ENCODE measurements at regions not wholly inside any gene's neighbourhood (a gene's known extent, or its start where the extent isn't known, plus 50 kb on each side); places are given as distances from the start of the nearest gene placed in this dataset.
"Not testable (repeated sequence)": the region's sequence is repeated elsewhere in the genome, so short reads cannot be mapped to it uniquely, and the experiment has no call there.

DNA sequence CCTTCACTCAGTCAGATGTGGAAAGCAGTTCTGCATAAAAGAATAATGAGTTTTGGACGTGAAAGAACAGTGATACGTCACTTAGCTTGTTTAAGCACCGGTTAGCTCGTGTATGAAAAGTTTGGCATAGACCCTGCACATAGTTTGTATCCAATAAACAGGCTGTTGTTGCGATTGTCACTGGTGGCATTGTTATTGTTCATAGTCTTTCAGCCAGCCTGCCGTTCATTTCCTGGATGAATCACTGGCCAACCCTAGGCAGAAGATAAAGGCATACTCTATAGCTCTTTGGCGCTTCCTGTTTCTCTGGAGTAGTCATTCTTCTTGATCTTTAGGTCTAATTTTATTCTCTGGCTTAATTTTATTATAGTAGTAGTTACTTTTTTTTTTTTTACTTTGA lies 57.8 kb upstream of the ANKRD30A start:
- no peak for DNase-seq (ENCODE audit: low spot score)

DNA sequence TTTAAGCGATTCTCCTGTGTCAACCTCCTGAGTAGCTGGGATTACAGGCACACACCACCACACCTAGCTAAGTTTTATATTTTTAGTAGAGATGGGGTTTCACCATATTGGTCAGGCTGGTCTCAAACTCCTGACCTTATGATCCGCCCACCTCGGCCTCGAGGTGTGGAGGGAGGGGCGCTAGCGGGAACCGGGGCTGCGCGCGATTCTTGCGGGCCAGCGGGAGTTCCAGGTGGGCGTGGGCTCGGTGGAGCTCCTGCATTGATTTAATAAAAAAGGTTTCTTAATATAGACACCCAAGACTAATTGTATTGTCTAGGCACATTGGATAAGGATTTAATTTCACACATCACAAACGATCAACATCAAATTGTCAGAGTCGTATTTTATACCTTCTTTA lies 63.1 kb upstream of the ANKRD30A start:
- DNase-seq (ENCODE audit: low spot score) = not testable (repeated sequence)

DNA sequence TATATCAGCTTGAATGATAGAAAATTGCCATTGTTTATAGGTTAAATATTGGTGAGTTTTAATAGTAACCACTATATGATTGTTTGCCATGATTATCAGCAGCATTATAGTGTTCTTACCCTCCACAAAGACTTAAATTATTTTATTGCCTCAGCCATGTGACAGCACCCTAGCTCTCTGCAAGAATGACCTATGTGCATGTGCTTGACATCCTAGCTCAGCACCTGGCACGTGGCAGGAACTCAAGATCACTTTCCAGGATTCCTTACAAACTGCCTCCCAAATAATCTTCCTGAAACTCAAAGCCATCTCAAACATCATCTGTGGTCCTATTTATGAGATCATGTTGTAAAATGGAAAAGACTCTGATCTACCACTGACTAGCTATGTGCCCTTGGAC lies 68.1 kb upstream of the ANKRD30A start:
- DNase-seq (ENCODE audit: low spot score) = no peak

DNA sequence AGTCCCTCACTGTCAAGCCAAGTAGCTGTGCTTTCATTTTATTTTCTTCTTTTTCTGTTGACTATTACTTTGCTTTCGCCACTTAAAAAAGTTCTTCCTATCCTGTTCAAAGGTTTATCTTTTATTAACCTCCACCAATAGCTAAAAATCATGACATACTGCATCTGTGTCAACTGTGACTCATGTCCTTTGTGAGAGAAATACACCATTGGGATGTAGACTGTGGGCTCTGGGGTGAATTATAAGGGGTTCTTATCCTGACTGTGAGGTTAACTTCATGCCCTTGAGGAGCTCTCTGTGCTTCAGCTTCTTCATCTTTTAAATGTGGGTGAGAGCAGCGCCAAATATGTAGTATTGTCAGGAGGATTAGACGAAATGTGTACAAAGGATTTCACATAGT lies 71.9 kb upstream of the ANKRD30A start:
- DNase-seq (ENCODE audit: low spot score) = no peak

DNA sequence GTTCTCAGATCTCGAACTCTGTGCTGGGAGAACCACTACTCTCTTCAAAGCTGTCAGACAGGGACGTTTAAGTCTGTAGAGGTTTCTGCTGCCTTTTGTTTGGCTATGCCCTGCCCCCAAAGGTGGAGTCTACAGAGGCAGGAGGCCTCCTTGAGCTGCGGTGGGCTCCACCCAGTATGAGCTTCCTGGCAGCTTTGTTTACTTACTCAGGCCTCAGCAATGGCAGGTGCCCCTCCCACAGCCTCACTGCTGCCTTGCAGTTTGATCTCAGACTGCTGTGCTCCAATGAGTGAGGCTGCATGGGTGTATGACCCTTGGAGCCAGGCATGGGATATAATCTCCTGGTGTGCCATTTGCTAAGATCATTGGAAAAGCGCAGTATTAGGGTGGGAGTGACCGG lies 75.4 kb upstream of the ANKRD30A start:
- not testable (repeated sequence) for DNase-seq (ENCODE audit: low spot score)

DNA sequence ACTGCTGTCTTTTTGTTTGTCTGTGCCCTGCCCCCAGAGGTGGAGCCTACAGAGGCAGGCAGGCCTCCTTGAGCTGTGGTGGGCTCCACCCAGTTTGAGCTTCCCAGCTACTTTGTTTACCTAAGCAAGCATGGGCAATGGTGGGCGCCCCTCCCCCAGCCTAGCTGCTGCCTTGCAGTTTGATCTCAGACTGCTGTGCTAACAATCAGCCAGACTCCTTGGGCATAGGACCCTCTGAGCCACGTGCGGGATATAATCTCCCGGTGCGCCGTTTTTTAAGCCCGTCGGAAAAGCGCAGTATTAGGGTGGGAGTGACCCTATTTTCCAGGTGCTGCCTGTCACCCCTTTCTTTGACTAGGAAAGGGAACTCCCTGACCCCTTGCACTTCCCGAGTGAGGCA lies 81.1 kb upstream of the ANKRD30A start:
- DNase-seq (ENCODE audit: low spot score) = not testable (repeated sequence)

DNA sequence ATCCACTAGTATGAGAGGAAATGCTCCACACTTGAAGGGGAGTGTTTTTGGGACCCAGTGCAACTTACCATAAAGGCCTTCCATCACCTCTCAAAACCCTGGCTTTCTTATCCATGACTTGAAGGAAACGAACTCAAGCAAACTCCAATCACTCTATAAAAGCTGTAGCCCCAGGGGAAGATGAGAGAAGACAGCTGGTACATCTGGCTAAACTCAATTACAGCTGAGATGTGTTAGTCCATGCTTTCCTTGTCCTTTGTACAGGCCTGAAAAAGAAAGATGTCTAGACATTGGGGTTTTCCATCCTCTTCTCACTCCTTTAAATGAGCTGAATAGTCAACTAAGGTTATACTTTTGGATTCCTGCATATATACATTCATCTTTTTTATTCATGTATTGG lies 89.5 kb upstream of the ANKRD30A start:
- no peak for DNase-seq (ENCODE audit: low spot score)

DNA sequence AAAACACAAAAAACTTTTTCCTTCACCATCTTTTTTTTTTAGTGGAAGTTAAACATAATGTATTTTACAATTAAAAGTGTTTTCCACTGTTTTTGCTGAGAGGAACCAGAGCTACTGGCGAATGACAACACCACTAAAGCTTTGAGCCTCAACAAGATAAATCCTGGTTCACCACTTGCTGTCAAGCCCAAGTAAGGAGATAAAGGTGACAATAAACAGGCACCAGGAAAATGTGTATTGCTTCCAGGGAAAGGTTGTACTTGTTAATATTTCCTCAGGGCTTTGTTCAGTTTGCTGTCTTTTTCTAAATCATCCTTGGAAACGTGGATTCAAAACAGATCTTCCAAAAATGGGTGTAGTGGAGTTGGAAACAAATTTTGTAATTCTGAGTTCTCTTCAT lies 109.9 kb upstream of the ANKRD30A start:
- no peak for DNase-seq (ENCODE audit: low spot score)

DNA sequence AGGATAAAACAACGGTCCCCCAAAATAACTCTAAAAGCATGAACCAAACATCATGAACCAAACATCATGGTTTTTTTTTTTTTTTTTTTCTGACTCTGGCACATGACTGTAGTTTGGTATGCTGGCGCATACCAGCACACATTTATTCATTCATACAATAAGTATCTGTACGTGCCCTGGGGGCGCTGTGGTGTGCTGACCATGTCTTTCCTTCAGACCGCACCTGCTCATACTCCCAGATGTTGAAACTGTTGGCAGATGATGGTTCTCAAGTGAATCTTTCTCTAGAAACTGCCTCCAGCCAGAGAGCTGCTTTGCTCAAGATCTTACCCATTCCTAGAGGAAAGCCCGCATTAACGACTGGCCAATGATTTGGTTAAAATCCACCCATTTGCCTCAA lies 114.7 kb upstream of the ANKRD30A start:
- DNase-seq (ENCODE audit: low spot score) = no peak

DNA sequence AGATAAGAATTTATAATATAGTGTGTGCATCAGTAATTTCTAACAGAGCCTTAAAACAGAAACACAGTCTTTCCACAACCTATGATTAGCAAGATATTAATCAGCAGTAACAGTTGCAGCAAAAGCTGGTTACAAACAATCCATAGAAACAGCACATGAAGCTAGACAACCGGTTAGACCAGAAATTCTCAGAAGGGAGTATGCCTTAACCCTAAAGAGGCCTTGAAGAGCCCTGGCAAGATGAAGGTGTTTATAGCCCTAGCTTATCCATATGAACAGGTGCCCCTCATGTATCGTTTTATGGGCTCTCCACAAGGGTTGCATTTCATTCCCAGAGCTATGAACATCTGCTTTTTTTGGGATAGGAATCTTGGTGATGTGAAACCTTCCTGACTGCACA lies 117.1 kb upstream of the ANKRD30A start:
- DNase-seq (ENCODE audit: low spot score) = not testable (repeated sequence)

DNA sequence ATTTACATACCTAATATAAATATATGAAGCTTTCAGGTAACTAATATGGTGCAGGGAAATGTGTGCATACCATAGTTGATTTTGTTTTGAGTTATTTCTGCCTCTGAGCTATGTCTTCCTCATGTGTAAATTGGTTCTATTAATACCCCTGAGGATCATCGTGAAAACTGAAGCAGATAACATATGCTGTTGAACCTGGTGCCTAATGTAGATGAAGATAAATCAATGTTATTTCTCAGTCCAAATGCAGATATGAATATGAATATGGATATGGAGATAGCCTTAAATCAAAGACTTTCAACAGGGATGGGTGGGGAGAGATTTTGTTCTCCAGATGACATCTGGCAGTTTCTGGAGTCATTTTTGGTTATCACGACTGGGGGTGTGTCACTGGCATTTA lies 122.3 kb upstream of the ANKRD30A start:
- no peak for DNase-seq (ENCODE audit: low spot score)

DNA sequence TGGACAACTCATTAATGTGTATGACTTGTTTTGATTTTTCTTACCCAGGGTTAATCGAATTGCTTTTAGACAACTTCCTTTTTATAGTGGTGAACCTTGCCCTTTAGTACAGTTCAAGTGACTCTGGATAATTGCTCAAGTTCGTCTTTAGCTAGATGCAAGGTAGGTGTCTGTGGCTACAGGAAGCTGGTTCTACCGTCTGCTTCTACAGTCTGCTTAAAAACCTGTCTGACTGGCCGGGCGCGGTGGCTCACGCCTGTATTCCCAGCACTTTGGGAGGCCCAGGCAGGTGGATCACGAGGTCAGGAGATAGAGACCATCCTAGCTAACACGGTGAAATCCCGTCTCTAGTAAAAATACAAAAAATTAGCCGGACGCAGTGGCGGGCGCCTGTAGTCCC lies 129.6 kb upstream of the ANKRD30A start:
- not testable (repeated sequence) for DNase-seq (ENCODE audit: low spot score)

DNA sequence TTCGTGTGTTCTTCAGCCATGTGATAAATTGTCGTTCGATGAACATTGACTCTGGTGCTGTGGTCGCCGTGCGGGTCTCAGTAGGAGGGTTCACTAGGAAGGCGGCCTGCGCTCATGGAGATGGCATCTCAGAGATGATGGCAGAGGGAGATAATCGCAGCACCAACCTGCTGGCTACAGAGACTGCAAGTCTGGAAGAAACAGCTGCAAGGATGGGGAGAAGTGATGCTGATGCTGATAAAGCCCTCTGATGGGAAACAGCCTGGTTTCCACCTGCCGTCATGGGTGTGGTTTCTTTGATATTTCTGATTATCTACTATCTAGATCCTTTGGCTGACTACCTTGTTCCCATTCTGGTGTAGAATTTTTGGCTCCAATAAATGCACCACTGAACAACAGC lies 130.5 kb upstream of the ANKRD30A start:
- no peak for DNase-seq (ENCODE audit: low spot score)

DNA sequence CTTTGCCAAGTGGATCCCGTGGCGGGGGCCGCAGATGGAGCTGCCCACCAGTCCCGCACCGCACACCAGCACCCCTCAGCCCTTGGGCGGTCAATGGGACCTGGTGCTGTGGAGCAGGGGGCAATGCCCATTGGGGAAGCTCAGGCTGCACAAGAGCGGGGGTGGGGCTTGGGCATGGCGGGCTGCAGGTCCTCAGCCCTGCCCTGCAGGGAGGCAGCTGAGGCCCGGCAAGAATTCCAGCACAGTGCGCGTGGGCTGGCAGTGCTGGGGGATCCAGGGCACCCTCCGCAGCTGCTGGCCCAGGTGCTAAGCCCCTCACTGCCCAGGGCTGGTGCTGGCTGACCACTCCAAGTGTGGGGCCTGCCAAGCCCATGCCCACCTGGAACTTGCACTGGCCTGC lies 136.2 kb upstream of the ANKRD30A start:
- DNase-seq (ENCODE audit: low spot score) = no peak

DNA sequence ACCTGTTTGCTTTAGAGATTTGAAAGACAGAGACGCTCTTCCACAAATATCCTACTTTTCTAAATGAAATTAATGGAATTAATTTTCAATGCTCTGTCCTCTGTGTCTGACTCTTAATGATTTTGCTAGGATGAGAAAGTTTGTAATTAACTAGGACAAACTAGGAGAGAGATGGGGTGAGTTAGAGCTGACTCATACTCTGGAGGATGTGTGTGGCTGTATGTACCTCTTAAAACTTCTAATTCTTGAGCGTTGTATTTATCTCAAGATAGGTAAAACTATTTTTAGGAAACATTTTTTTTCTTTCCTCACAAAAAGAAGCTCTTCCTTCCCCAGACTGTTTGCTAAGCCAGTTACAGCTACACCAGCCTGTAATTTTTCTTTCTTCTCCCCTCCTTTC lies 178.8 kb upstream of the ANKRD30A start:
- no peak for DNase-seq (ENCODE audit: low spot score)

DNA sequence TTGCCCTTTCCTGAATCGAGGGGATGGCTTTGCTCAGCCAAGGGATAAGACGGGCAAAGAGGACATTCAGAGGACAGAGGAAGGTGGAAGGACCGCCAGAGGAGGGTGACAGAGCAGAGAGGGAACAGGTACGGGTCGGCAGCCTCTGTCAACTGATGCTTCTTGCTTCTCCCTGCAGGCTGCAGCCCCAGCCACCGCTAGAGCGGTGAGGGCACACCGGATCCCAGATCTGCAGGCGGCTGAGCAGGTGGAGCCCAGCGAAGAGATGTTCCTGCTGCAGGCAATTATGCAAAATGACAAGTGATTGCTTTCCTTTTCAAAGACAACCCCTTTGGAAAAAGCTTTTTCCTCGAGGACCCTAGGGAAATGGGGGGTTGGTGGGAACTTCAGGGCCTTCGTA lies 181.9 kb upstream of the ANKRD30A start:
- no peak for DNase-seq (ENCODE audit: low spot score)

DNA sequence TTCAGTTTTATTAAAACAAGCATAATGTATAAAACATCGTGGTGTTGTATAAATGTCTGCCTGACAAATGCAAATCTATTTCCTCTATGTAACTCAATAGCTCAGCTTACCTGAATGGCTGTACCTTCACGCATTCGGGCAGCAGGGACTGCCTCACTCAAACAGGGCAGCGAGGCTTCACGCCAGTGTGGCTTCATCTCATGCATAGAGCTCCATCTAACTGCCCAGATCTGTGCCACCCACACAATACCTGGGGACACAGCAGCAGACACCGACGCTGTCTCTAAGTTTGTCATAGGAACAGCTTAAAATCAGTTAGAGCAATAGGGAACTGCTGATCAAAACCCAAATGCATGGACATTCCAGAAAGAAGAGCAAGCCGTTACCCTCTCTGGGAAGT lies 182.8 kb upstream of the ANKRD30A start:
- DNase-seq (ENCODE audit: low spot score) = no peak

DNA sequence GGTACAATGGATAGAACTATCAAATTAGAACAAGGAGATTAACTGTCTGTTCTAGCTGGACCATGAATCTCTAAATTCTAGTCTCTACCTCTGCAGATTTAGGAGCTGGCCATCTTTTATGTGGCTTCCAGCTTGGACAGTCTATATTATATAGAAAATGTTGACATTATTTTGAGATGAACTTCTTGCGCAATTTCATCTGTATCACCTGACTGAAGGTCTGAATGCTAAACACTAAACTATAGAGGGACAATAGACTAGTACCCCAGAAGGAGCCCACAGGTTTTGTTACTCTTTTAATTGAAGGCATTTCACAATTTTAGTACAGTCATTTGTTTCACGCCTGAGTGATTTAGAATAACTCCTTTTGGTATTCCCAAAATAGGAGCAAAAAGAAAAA lies 222.4 kb upstream of the ANKRD30A start:
- no peak for DNase-seq (ENCODE audit: low spot score)

DNA sequence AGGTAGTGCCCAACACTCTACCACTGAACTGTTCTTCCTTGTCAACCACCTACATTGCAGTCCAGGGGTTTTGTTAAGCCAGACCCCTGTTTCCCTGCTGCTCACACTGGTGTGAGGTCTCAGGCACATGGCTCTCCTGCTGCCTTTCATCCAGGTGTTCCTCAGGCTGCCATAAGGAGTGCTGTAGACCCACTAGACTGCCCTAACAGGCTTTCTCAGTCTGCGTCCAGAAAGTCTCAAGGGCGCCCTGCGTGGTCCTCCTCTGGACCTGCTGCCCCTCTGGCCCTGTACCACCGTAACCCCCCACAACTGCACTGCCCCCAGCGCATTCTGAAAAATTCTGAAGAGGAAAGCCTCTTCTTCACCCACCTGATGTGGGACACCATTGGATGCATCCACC lies 225.7 kb upstream of the ANKRD30A start:
- no peak for DNase-seq (ENCODE audit: low spot score)

DNA sequence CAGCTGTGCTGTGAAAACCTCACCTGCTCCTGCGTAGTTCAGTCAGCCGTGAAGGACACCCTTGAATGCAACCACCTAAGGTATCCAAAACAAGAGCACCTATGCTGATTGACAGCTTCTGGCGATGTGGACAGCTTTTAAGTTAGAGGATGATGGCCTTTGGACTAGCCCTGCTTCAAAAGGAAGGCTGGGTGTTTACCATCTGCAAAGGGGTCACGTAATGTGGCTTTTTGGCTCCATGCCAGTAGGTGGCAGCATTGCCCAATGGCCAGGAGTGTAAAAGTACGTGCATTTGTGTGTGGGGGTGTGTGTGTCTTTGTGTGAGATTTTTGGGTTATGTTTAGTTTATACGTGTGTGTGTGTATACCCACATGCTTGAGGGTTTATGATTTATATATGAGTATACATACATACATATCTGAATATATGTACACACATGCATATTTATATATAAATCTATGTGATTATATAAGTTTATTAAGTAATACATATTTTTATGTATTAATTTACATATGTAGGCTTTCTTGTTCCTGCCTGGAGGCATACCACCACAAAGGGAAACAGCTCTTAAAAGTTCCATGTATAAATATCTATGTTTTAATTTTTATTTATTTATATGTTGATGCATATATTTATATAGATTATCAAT lies 236.3 kb upstream of the ANKRD30A start:
- peak; percentile 12 for DNase-seq (ENCODE audit: low spot score)

DNA sequence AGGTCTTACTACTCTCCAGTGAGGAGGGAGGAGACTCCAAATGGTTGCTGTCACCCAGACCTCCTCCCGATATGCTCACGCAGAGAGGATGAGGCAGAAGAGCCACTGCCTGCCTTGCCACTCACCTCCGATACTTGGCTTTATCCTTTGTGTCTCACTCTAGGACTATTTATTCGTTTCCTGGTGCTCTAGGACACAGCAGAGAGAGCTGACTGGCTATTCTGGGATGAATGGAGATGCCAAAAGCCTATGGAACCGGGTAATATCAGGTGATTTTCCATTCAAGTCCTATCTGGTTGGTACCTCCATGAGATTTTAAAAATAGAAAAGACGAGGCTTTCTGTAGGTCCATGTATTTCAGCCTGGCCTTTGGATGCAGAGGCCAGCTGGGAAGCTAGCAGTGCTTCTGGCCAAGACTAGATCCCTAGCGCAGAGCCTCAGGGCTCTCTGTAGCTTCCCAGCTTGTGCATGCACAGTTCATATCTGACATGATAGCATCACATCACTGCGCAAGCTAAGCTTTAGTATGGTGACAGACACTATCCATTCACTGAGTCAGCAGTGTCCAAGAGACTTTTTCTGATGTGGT lies 239.0 kb upstream of the ANKRD30A start:
- DNase-seq (ENCODE audit: low spot score) = no peak

DNA sequence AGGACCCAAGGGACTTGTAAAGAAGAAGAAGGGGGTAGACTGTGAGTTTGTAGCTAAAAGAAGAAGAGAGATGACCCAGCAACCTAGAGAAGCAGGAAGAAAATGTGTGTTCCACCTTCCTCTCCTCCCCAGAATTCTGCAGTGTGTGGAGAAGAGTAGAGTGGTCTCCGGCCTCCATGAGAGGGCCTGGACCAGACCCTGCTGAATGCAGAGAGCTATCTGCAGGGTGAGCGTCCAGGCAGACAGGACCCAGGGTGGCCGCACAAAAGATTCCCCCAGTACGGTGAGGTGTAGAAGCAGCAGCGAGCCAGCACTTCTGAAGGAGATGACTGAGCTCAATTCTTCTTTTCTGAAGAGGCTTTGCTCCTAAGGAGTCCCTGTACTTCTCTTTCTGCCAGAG lies 239.7 kb upstream of the ANKRD30A start:
- no peak for DNase-seq (ENCODE audit: low spot score)

DNA sequence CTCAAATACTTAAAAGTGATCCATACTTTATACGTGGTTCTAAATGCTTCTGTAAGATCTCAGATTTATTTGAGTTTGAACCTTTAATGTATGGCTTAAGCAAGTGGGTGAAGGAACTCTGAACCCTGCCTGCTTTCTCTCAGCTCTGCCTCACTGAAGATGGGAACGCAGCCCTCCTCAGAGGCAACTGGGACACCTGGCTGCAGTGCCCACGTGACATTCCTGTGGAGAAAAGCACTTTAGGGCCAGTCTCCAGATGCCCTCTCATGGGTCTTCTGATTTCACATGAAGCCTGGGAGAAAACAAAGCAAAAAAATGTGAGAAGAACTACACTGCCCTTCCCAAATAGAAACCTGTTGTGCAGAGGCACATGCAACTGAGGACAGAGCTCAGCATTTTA lies 242.6 kb upstream of the ANKRD30A start:
- DNase-seq (ENCODE audit: low spot score) = no peak

DNA sequence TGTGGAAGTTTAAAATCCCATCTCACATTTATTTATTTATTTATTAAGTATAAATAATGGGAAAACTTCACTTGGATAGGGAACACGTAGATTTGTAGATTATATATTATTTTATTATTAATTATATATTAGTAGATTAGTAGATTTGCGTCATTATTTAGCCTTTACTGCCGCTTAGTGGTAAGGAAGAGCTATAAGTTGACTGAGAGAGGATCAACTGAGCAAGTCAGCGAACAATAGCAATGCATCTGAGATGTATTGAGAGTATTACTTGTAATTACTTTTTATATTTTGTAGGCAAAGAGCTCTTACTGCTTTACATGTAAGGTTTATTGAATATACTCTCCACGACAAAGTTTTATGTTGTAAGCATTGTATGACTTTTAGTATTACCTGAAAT lies 244.5 kb upstream of the ANKRD30A start:
- no peak for DNase-seq (ENCODE audit: low spot score)

All from hematopoietic multipotent progenitor cell treated with erythropoietin and hydrocortisone succinate and interleukin-3 and kit ligand, for 15 days (in vitro differentiated cells).